Right renal pelvis (tissue), 4 donors: ENCODE measurements at regions not wholly inside any gene's neighbourhood (a gene's known extent, or its start where the extent isn't known, plus 50 kb on each side); places are given as distances from the start of the nearest gene placed in this dataset.
A peak's percentile ranks its signal among the peaks of the same experiment; 100 is the strongest.

Experiments
- DNase-seq, 4 donors: peaks; one replicate each; pipeline ENCODE4 v3.0.0-alpha.2; 2013; ENCODE audit warnings: low read depth in 4 of 4, low spot score in 3 of 4, missing footprints in 1 of 4

- peak in 1 of 4 donors; percentile 39 for DNase-seq
Observed at GRCh38 chr6:170024940-170025339, 265.9 kb downstream of the DLL1 start.

GRCh38 chr6:170023620-170024521 is 267.0 kb downstream of the DLL1 start:
- DNase-seq: no peak

- DNase-seq: no peak
Observed at GRCh38 chr6:170022827-170023619, 267.9 kb downstream of the DLL1 start.

- no peak for DNase-seq
Observed at GRCh38 chr6:170022291-170022722, 268.6 kb downstream of the DLL1 start.

GRCh38 chr6:170021579-170021978 is 269.3 kb downstream of the DLL1 start:
- no peak for DNase-seq

- no peak for DNase-seq
Observed at GRCh38 chr6:170019818-170020583, 268.6 kb downstream of the ERMARD start.

- no peak for DNase-seq
Observed at GRCh38 chr6:170018936-170019817, 267.8 kb downstream of the ERMARD start.

- DNase-seq: no peak
Observed at GRCh38 chr6:170018422-170018935, 267.1 kb downstream of the ERMARD start.

GRCh38 chr6:170017603-170018320 is 266.3 kb downstream of the ERMARD start:
- no peak for DNase-seq

GRCh38 chr6:170013815-170014214 is 262.4 kb downstream of the ERMARD start:
- no peak for DNase-seq

- DNase-seq: no peak
Observed at GRCh38 chr6:170012037-170012330, 260.6 kb downstream of the ERMARD start.

GRCh38 chr6:170011204-170012036 is 260.0 kb downstream of the ERMARD start:
- DNase-seq: no peak

- no peak for DNase-seq
Observed at GRCh38 chr6:170010665-170011203, 259.3 kb downstream of the ERMARD start.

GRCh38 chr6:170008294-170008785 is 256.9 kb downstream of the ERMARD start:
- DNase-seq: no peak

- DNase-seq: peak in 1 of 4 donors; percentile 24
Observed at GRCh38 chr6:170007468-170008293, 256.3 kb downstream of the ERMARD start.

- no peak for DNase-seq
Observed at GRCh38 chr6:170006900-170007467, 255.6 kb downstream of the ERMARD start.
